ENCODE measurements at regions not wholly inside any gene's neighbourhood (a gene's known extent, or its start where the extent isn't known, plus 50 kb on each side); places are given as distances from the start of the nearest gene placed in this dataset.
A peak's percentile ranks its signal among the peaks of the same experiment; 100 is the strongest.

DNA sequence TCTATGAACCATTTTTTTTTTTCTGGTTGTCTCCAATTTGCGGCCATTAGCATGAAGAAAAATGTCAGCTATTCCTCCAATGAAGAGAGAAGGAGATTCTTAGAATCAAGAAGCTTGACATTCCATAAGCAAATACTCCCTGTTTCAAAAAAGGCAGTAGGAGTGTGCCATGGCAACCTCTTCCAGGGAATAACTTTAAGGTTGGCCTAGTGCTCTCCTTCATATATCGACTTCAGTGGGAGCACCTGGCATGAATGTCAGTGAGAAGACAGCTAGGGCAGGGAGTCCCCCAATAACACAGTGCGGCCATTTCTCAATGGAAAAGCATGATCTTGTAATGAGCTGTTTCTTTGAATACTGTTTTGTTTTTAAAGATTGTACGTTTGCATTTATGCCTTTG is 493.0 kb upstream of the ATP11B start:
- WGBS, 10 experiments, result 0 to 100% (median 64%) methylated on average over 1 to 4 of the region's 4 CpGs; no CpG with 5 or more reads in 2 of the 10 experiments
- in situ Hi-C loops (cut with MboI; ENCODE audit: low pct_unique_long_range_greater_than_20kb in 2 of 9, low sequenced_read_pairs in 9 of 9, unreplicated experiment in 9 of 9), result no loop called here
- no peak for ATAC-seq (replicated peaks in 6 of 8)
- Histone ChIP-seq H3K4me1 (replicated peaks in 1 of 2) (peaks cover 0 to 5% of the 10 kb centered on the region in 2 donors), H3K4me3 (no peak overlapping the region), H3K27ac (no peak overlapping the region)

- Histone ChIP-seq H3K4me3 (no peak overlapping the region), H3K27ac (no peak overlapping the region), H3K4me1 (replicated peaks in 1 of 2) (peaks cover 19 to 22% of the 10 kb centered on the region in 2 donors)
- 0 to 88% (median 35%) methylated on average over 1 of the region's 1 CpG; no CpG with 5 or more reads in 4 of the 10 experiments for WGBS, 10 experiments
- in situ Hi-C loops (cut with MboI; ENCODE audit: low pct_unique_long_range_greater_than_20kb in 2 of 9, low sequenced_read_pairs in 9 of 9, unreplicated experiment in 9 of 9), result no loop called here
- ATAC-seq (replicated peaks in 6 of 8), result peak in 2 of 8 experiments; percentile 36 to 68
Observed at GRCh38 chr3:182303169-182303568, 490.1 kb upstream of the ATP11B start.

DNA sequence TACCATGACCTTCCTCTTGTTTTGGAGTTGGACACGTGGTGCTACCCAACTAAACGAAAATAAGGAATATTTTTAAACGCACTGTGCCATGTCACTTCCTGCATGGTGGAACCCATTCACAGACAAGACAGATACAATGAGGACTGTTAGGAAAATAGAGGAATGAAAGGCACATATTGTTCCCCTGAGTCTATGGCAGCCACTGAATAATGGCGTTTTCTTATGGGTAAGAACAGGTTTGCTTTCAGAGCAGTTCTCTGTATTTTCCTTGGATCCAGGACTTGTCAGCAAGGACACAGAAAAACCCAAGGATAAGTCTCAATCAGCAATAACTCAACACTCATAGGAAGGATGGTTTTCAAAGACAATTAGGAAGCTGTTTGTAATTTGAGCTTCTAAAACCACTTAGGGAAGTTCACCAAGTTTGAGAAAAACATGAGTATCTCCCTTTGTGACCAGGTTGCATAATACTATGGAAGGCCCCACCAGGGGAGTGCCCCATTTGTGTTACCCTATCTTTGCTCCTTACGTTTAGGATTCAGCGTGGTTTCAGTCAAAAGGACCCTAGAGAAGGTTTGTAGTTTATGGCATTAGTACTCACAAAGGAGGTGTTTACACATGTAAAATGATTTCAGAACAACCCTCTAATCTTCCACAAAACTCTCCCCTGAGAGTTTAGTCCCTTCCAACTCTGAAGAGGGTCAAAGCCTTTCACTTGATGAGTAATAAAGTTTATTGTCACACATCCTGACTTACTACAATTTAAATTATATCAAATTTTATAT is 487.2 kb upstream of the ATP11B start:
- Histone ChIP-seq H3K4me3 (no peak overlapping the region), H3K4me1 (replicated peaks in 1 of 2) (peaks cover 31 to 36% of the 10 kb centered on the region in 2 donors), H3K27ac (peak overlapping the region in 1 of 2 donors; percentile 18)
- WGBS, 10 experiments, result 5 to 81% (median 51%) methylated on average over 1 to 6 of the region's 6 CpGs
- ATAC-seq (replicated peaks in 6 of 8), result no peak
- in situ Hi-C loops (cut with MboI; ENCODE audit: low pct_unique_long_range_greater_than_20kb in 2 of 9, low sequenced_read_pairs in 9 of 9, unreplicated experiment in 9 of 9), result no loop called here

GRCh38 chr3:182308328-182308727 is 485.0 kb upstream of the ATP11B start:
- Histone ChIP-seq H3K4me3 (no peak overlapping the region), H3K4me1 (replicated peaks in 1 of 2) (peaks cover 28 to 36% of the 10 kb centered on the region in 2 donors), H3K27ac (peak overlapping the region; percentile 30 to 75)
- WGBS, 10 experiments, result 0 to 50% (median 20%) methylated on average over 1 of the region's 1 CpG; no CpG with 5 or more reads in 5 of the 10 experiments
- ATAC-seq (replicated peaks in 6 of 8), result no peak
- in situ Hi-C loops (cut with MboI; ENCODE audit: low pct_unique_long_range_greater_than_20kb in 2 of 9, low sequenced_read_pairs in 9 of 9, unreplicated experiment in 9 of 9), result no loop called here

DNA sequence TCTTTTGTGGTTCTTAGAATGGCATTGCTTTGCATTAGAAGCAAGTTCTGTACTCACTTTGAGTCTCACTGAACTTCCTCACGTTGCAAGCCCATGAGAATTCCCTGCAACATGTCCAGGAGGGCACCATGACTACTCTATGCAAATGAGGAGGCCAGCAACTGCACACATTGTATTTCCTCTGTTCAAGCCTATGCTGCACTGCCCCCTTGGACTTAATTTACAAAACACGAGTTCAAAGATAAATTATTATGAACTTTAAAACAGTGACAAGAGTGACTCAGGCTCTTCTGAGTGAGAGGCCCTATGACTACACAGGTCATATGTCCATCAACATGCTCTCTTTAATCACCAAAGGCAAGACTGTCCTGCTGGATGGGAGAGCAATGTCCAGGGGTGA is 484.2 kb upstream of the ATP11B start:
- Histone ChIP-seq H3K4me3 (no peak overlapping the region), H3K4me1 (replicated peaks in 1 of 2) (peaks cover 28 to 36% of the 10 kb centered on the region in 2 donors), H3K27ac (peak overlapping the region in 1 of 2 donors; percentile 57)
- WGBS, 10 experiments, result 0 to 17% (median 0%) methylated on average over 1 to 2 of the region's 2 CpGs
- peak in 7 of 8 experiments; percentile 73 to 99 (median 98) for ATAC-seq (replicated peaks in 6 of 8)
- in situ Hi-C loops (cut with MboI; ENCODE audit: low pct_unique_long_range_greater_than_20kb in 2 of 9, low sequenced_read_pairs in 9 of 9, unreplicated experiment in 9 of 9), result no loop called here

GRCh38 chr3:182315313-182315712 is 478.0 kb upstream of the ATP11B start:
- ATAC-seq (replicated peaks in 6 of 8), result no peak
- H3K4me3 ChIP-seq, result no peak overlapping the region
- H3K4me1 ChIP-seq (replicated peaks in 1 of 2), result no peaks in the 10 kb centered on the region
- WGBS, 10 experiments, result 0 to 100% (median 56%) methylated on average over 2 to 5 of the region's 5 CpGs; no CpG with 5 or more reads in 6 of the 10 experiments
- no peak overlapping the region for H3K27ac ChIP-seq
- in situ Hi-C loops (cut with MboI; ENCODE audit: low pct_unique_long_range_greater_than_20kb in 2 of 9, low sequenced_read_pairs in 9 of 9, unreplicated experiment in 9 of 9), result no loop called here

DNA sequence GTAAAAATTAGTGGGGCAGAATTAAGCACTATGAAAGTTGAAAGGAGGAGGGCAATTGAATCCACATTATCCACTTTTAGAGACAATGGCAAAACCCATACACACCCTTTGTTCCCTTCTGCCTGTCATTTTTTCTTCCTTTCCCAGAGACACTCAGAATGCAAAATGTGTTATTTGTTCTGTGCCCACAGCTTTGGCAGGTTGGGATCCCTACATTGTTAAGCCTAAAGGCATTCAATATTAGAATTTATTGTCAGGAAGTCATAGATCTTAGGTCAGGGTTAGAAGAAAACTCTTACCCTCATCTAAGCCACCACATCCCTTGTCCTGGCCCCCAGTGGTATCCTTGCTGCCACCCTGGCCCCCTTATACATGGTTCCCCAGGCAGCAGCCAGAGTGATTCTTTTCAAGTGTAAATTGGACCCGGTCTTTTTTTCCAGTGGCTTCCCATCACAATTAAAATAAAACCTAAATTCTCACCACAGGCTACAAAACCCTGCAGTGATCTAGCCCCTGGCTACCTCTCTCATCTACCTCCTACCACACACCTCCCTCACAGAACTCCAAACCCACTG is 470.1 kb upstream of the ATP11B start:
- in situ Hi-C loops (cut with MboI; ENCODE audit: low pct_unique_long_range_greater_than_20kb in 2 of 9, low sequenced_read_pairs in 9 of 9, unreplicated experiment in 9 of 9), result no loop called here
- Histone ChIP-seq H3K27ac (no peak overlapping the region), H3K4me3 (no peak overlapping the region), H3K4me1 (replicated peaks in 1 of 2) (peaks cover 32 to 34% of the 10 kb centered on the region in 2 donors)
- whole genome bisulfite sequencing, 10 experiments, result 0 to 60% (median 40%) methylated on average over 1 of the region's 1 CpG; no CpG with 5 or more reads in 7 of the 10 experiments
- ATAC-seq (replicated peaks in 6 of 8), result peak in 4 of 8 experiments; percentile 5 to 22 (median 14)

DNA sequence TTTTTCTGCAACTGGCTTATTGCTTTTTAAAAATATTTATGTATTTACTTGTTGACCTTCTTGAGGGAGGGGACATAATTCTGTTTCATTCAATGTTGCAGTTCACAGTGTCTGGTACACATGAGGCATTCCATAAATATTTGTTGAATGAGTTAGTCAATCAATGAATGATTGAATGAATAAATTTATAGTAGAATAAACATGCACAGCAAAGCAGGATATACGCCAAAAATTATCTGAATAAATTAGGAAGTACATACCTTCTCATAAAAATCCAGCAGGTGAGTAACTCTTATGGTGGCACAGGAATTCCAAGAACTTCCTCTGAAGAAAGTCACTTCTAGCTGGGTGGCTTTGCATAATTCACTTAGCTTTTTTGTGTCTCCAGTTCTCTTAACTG is 469.4 kb upstream of the ATP11B start:
- Histone ChIP-seq H3K27ac (no peak overlapping the region), H3K4me1 (replicated peaks in 1 of 2) (peaks cover 32 to 34% of the 10 kb centered on the region in 2 donors), H3K4me3 (no peak overlapping the region)
- ATAC-seq (replicated peaks in 6 of 8), result no peak
- in situ Hi-C loops (cut with MboI; ENCODE audit: low pct_unique_long_range_greater_than_20kb in 2 of 9, low sequenced_read_pairs in 9 of 9, unreplicated experiment in 9 of 9), result no loop called here
- WGBS, 10 experiments, result 0 to 100% (median 67%) methylated on average over 1 of the region's 1 CpG

DNA sequence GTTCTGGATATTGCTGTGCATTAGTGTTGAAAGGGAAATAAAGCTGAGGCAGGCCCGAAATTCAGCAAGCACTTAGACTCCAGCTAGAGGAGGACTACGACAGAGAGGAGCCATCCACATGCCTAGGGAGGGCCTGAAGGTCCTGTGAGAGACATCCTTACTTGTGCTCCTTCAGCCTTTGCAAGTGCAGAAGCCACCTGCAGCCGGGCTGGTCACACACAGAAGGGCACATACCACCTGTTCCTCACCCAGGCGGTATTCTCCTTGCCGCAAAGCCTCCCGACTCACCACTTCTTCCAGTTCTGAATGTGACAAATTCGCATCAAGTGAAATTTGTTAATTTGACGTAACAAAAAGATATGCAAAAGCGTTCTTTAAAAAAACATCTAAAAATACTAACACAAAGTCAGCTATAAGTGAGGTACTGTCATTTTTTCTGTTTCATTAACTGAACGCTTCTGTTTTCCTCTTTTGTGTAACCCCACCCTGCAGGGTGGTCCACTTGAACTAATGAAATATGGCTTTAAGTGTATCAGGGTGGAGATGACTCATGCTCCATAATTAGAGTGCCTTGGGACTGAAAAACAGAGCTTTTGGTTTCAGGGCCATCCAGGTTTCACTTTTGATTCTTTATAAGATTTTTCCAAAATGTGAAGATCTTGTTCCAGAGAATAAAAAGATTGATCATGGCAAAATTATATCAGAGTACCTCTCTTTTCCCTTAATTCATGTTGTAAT is 467.9 kb upstream of the ATP11B start:
- ATAC-seq (replicated peaks in 6 of 8), result peak in 7 of 8 experiments; percentile 17 to 91 (median 23)
- 0 to 100% (median 81%) methylated on average over 1 to 10 of the region's 10 CpGs for WGBS, 10 experiments
- H3K4me1 ChIP-seq (replicated peaks in 1 of 2), result peaks cover 32 to 34% of the 10 kb centered on the region in 2 donors

GRCh38 chr3:182327196-182327681 is 466.1 kb upstream of the ATP11B start:
- Histone ChIP-seq H3K4me3 (peak overlapping the region in 1 of 5 donors; percentile 4), H3K27ac (peak overlapping the region; percentile 71 to 83), H3K4me1 (replicated peaks in 1 of 2) (peaks cover 32 to 39% of the 10 kb centered on the region in 2 donors)
- peak in 7 of 8 experiments; percentile 27 to 93 (median 90) for ATAC-seq (replicated peaks in 6 of 8)
- WGBS, 10 experiments, result 0 to 20% (median 3%) methylated on average over 1 to 6 of the region's 10 CpGs; no CpG with 5 or more reads in 2 of the 10 experiments
- in situ Hi-C loops (cut with MboI; ENCODE audit: low pct_unique_long_range_greater_than_20kb in 2 of 9, low sequenced_read_pairs in 9 of 9, unreplicated experiment in 9 of 9), result no loop called here

More for the DNA sequence above, 467.9 kb upstream of the ATP11B start:
- in situ Hi-C loops (cut with MboI; ENCODE audit: low pct_unique_long_range_greater_than_20kb in 2 of 9, low sequenced_read_pairs in 9 of 9, unreplicated experiment in 9 of 9), result no loop called here
- Histone ChIP-seq H3K27ac (no peak overlapping the region), H3K4me3 (no peak overlapping the region)

DNA sequence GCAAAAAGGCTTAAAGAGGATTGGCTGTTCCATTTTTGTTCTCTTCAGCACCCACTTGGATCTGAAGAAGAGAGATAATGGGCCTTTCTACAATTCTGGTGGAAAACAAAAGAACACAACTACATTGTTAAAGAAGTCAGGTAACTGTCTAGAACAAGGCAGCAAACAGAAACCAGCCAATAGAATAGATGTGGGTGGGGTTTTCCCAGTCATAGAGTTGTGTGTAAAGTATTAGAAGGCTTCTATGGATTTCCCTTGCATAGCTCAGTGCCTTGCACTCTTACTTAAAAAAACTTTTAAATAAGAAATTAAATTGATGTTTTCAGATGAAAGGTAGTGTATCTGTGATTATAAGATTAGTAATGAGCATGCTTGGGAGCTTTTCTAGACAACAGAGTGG is 462.7 kb upstream of the ATP11B start:
- H3K27ac ChIP-seq, result no peak overlapping the region
- peaks cover 12 to 22% of the 10 kb centered on the region in 2 donors for H3K4me1 ChIP-seq (replicated peaks in 1 of 2)
- no peak for ATAC-seq (replicated peaks in 6 of 8)
- H3K4me3 ChIP-seq, result no peak overlapping the region
- in situ Hi-C loops (cut with MboI; ENCODE audit: low pct_unique_long_range_greater_than_20kb in 2 of 9, low sequenced_read_pairs in 9 of 9, unreplicated experiment in 9 of 9), result no loop called here

DNA sequence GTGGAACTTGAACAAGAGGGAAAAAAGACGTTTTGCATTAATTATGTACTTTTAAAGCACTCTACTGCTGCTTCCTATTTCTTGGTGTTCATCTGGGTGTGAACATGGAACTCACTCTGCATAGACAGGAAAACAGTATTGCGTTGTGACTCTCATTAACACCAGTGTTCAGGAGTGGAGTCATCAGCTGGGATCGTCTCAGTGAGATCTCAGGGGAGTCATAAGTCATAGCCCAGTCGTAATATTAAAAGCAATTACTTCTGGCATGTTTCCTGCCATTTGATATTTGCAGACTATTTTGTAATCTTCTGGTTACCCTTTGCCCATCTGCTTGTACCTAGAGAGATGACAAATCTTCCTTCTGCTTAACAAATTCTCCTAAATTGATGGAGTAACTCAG is 462.0 kb upstream of the ATP11B start:
- H3K4me3 ChIP-seq, result no peak overlapping the region
- peaks cover 12 to 19% of the 10 kb centered on the region in 2 donors for H3K4me1 ChIP-seq (replicated peaks in 1 of 2)
- H3K27ac ChIP-seq, result no peak overlapping the region
- ATAC-seq (replicated peaks in 6 of 8), result peak in 7 of 8 experiments; percentile 51 to 83 (median 60)
- in situ Hi-C loops (cut with MboI; ENCODE audit: low pct_unique_long_range_greater_than_20kb in 2 of 9, low sequenced_read_pairs in 9 of 9, unreplicated experiment in 9 of 9), result no loop called here
- 0 to 70% (median 28%) methylated on average over 2 to 4 of the region's 4 CpGs; no CpG with 5 or more reads in 2 of the 10 experiments for WGBS, 10 experiments

DNA sequence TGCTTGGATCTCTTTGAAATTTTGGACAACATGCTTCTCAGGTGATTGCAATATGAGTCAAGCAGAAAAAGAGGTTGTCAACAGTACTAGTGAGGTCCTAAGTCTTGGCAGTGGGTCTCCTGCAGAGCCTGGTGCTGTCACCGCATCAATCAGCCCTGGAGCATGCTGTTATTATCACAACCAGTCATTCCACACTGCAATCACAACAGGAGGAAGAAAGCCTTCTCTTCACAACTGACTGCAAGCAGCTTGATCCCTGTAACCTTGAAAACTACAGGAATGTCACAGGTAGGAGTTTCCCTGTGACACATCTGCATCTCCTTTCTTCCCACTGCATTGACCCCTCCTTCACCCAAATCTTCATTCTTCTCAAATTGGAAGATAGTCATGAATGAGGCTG is 451.1 kb upstream of the ATP11B start:
- in situ Hi-C loops (cut with MboI; ENCODE audit: low pct_unique_long_range_greater_than_20kb in 2 of 9, low sequenced_read_pairs in 9 of 9, unreplicated experiment in 9 of 9), result no loop called here
- H3K27ac ChIP-seq, result no peak overlapping the region
- WGBS, 10 experiments, result 86 to 100% (median 100%) methylated on average over 1 of the region's 1 CpG; no CpG with 5 or more reads in 7 of the 10 experiments
- no peak for ATAC-seq (replicated peaks in 6 of 8)
- H3K4me3 ChIP-seq, result no peak overlapping the region
- no peaks in the 10 kb centered on the region for H3K4me1 ChIP-seq (replicated peaks in 1 of 2)

All from motor neuron (in vitro differentiated cells).